ENCODE measurements at regions not wholly inside any gene's neighbourhood (a gene's known extent, or its start where the extent isn't known, plus 50 kb on each side); places are given as distances from the start of the nearest gene placed in this dataset.
A peak's percentile ranks its signal among the peaks of the same experiment; 100 is the strongest.
"Not testable (repeated sequence)": the region's sequence is repeated elsewhere in the genome, so short reads cannot be mapped to it uniquely, and the experiment has no call there.

GRCh38 chr10:108567899-108568752 lies 1355.2 kb downstream of the XPNPEP1 start:
- Histone ChIP-seq H3K4me3 (ENCODE audit: low read depth, low read length) (no peak overlapping the region), H3K4me1 (ENCODE audit: insufficient read depth) (no peaks in the 10 kb centered on the region), H3K27ac (ENCODE audit: low read depth) (no peak overlapping the region), H3K36me3 (ENCODE audit: insufficient read depth) (no peaks in the 10 kb centered on the region)
- DNase-seq (ENCODE audit: extremely low spot score) = no peak
- 76% methylated on average over 5 of the region's 5 CpGs for WGBS

- Histone ChIP-seq H3K4me3 (ENCODE audit: low read depth, low read length) (no peak overlapping the region), H3K36me3 (ENCODE audit: insufficient read depth) (no peaks in the 10 kb centered on the region), H3K27ac (ENCODE audit: low read depth) (no peak overlapping the region), H3K4me1 (ENCODE audit: insufficient read depth) (no peaks in the 10 kb centered on the region)
- DNase-seq (ENCODE audit: extremely low spot score) = no peak
- 95% methylated on average over 33 of the region's 33 CpGs for WGBS
These were observed 1356.8 kb downstream of the XPNPEP1 start for GRCh38 chr10:108566316-108567107.

- no peaks in the 10 kb centered on the region for H3K4me1 ChIP-seq (ENCODE audit: insufficient read depth)
- no peak overlapping the region for H3K4me3 ChIP-seq (ENCODE audit: low read depth, low read length)
- DNase-seq (ENCODE audit: extremely low spot score) = no peak
- H3K27ac ChIP-seq (ENCODE audit: low read depth) = no peak overlapping the region
- H3K36me3 ChIP-seq (ENCODE audit: insufficient read depth) = no peaks in the 10 kb centered on the region
These were observed 1361.2 kb downstream of the XPNPEP1 start for GRCh38 chr10:108562105-108562504.

GRCh38 chr10:108561649-108562048 lies 1361.7 kb downstream of the XPNPEP1 start:
- no peak overlapping the region for H3K4me3 ChIP-seq (ENCODE audit: low read depth, low read length)
- no peaks in the 10 kb centered on the region for H3K36me3 ChIP-seq (ENCODE audit: insufficient read depth)
- no peaks in the 10 kb centered on the region for H3K4me1 ChIP-seq (ENCODE audit: insufficient read depth)
- no peak overlapping the region for H3K27ac ChIP-seq (ENCODE audit: low read depth)
- 35% methylated on average over 1 of the region's 1 CpG for WGBS
- DNase-seq (ENCODE audit: extremely low spot score) = no peak

- Histone ChIP-seq H3K36me3 (ENCODE audit: insufficient read depth) (no peaks in the 10 kb centered on the region), H3K4me3 (ENCODE audit: low read depth, low read length) (no peak overlapping the region)
- no peak for DNase-seq (ENCODE audit: extremely low spot score)
These were observed 1362.8 kb downstream of the XPNPEP1 start for GRCh38 chr10:108560488-108560887.

GRCh38 chr10:108556186-108556585 lies 1367.1 kb downstream of the XPNPEP1 start:
- Histone ChIP-seq H3K4me1 (ENCODE audit: insufficient read depth) (no peaks in the 10 kb centered on the region), H3K4me3 (ENCODE audit: low read depth, low read length) (no peak overlapping the region), H3K36me3 (ENCODE audit: insufficient read depth) (no peaks in the 10 kb centered on the region), H3K27ac (ENCODE audit: low read depth) (no peak overlapping the region)
- no peak for DNase-seq (ENCODE audit: extremely low spot score)
- WGBS = 77% methylated on average over 4 of the region's 4 CpGs

More at GRCh38 chr10:108560488-108560887, 1362.8 kb downstream of the XPNPEP1 start:
- Histone ChIP-seq H3K27ac (ENCODE audit: low read depth) (no peak overlapping the region), H3K4me1 (ENCODE audit: insufficient read depth) (no peaks in the 10 kb centered on the region)

- Histone ChIP-seq H3K4me1 (ENCODE audit: insufficient read depth) (no peaks in the 10 kb centered on the region), H3K27ac (ENCODE audit: low read depth) (no peak overlapping the region), H3K36me3 (ENCODE audit: insufficient read depth) (no peaks in the 10 kb centered on the region), H3K4me3 (ENCODE audit: low read depth, low read length) (no peak overlapping the region)
- 89% methylated on average over 1 of the region's 1 CpG for WGBS
- no peak for DNase-seq (ENCODE audit: extremely low spot score)
These were observed 1377.4 kb downstream of the XPNPEP1 start for GRCh38 chr10:108545921-108546320.

- no peak for DNase-seq (ENCODE audit: extremely low spot score)
- 38% methylated on average over 10 of the region's 10 CpGs for WGBS
These were observed 1378.7 kb downstream of the XPNPEP1 start for GRCh38 chr10:108544500-108545120.

GRCh38 chr10:108533551-108533950 lies 1369.0 kb upstream of the SORCS1 start:
- not testable (repeated sequence) for H3K4me3 ChIP-seq (ENCODE audit: low read depth, low read length); H3K4me1 ChIP-seq (ENCODE audit: insufficient read depth); H3K27ac ChIP-seq (ENCODE audit: low read depth); DNase-seq (ENCODE audit: extremely low spot score); H3K36me3 ChIP-seq (ENCODE audit: insufficient read depth)
- 92% methylated on average over 6 of the region's 6 CpGs for WGBS

More at GRCh38 chr10:108544500-108545120, 1378.7 kb downstream of the XPNPEP1 start:
- Histone ChIP-seq H3K4me1 (ENCODE audit: insufficient read depth) (no peaks in the 10 kb centered on the region), H3K27ac (ENCODE audit: low read depth) (no peak overlapping the region), H3K4me3 (ENCODE audit: low read depth, low read length) (no peak overlapping the region), H3K36me3 (ENCODE audit: insufficient read depth) (no peaks in the 10 kb centered on the region)

- Histone ChIP-seq H3K27ac (ENCODE audit: low read depth) (no peak overlapping the region), H3K4me1 (ENCODE audit: insufficient read depth) (no peaks in the 10 kb centered on the region), H3K36me3 (ENCODE audit: insufficient read depth) (no peaks in the 10 kb centered on the region), H3K4me3 (ENCODE audit: low read depth, low read length) (no peak overlapping the region)
- DNase-seq (ENCODE audit: extremely low spot score) = no peak
- WGBS = 91% methylated on average over 4 of the region's 4 CpGs
These were observed 1358.7 kb upstream of the SORCS1 start for GRCh38 chr10:108523016-108523800.

- Histone ChIP-seq H3K4me3 (ENCODE audit: low read depth, low read length) (no peak overlapping the region), H3K27ac (ENCODE audit: low read depth) (no peak overlapping the region), H3K4me1 (ENCODE audit: insufficient read depth) (no peaks in the 10 kb centered on the region), H3K36me3 (ENCODE audit: insufficient read depth) (no peaks in the 10 kb centered on the region)
- WGBS = 48% methylated on average over 8 of the region's 8 CpGs
- DNase-seq (ENCODE audit: extremely low spot score) = peak; percentile 31
These were observed 1357.5 kb upstream of the SORCS1 start for GRCh38 chr10:108521827-108522492.

- WGBS = 90% methylated on average over 2 of the region's 2 CpGs
- Histone ChIP-seq H3K4me1 (ENCODE audit: insufficient read depth) (no peaks in the 10 kb centered on the region), H3K27ac (ENCODE audit: low read depth) (no peak overlapping the region), H3K4me3 (ENCODE audit: low read depth, low read length) (no peak overlapping the region), H3K36me3 (ENCODE audit: insufficient read depth) (no peaks in the 10 kb centered on the region)
- DNase-seq (ENCODE audit: extremely low spot score) = no peak
These were observed 1351.3 kb upstream of the SORCS1 start for GRCh38 chr10:108515821-108516220.

GRCh38 chr10:108500396-108500795 lies 1335.9 kb upstream of the SORCS1 start:
- no peak overlapping the region for H3K4me3 ChIP-seq (ENCODE audit: low read depth, low read length)
- no peak for DNase-seq (ENCODE audit: extremely low spot score)
- H3K4me1 ChIP-seq (ENCODE audit: insufficient read depth) = no peaks in the 10 kb centered on the region
- WGBS = 60% methylated on average over 3 of the region's 3 CpGs
- no peak overlapping the region for H3K27ac ChIP-seq (ENCODE audit: low read depth)
- no peaks in the 10 kb centered on the region for H3K36me3 ChIP-seq (ENCODE audit: insufficient read depth)

Measured in urinary bladder (tissue), 3 donors.